Fibroblast of mammary gland (primary cell): ENCODE measurements at regions not wholly inside any gene's neighbourhood (a gene's known extent, or its start where the extent isn't known, plus 50 kb on each side); places are given as distances from the start of the nearest gene placed in this dataset.

Experiments
- DNase-seq: peaks from one replicate; pipeline ENCODE4 v3.0.0-alpha.2; 2010; ENCODE audit warnings: low read depth
- H3K4me3 ChIP-seq: 2 replicates; pipeline ENCODE4 v1.5.1; 2011; ENCODE audit warnings: low read depth, mild to moderate bottlenecking, low read length, moderate library complexity; ENCODE audit not compliant: control insufficient read depth
- TF ChIP-seq, protein P1 (sequence below): conservative IDR thresholded peaks from 2 replicates; pipeline ENCODE4 v1.5.1; 2011; ENCODE audit warnings: low read depth, low read length, inconsistent platforms; ENCODE audit not compliant: control insufficient read depth, insufficient read depth

DNA sequence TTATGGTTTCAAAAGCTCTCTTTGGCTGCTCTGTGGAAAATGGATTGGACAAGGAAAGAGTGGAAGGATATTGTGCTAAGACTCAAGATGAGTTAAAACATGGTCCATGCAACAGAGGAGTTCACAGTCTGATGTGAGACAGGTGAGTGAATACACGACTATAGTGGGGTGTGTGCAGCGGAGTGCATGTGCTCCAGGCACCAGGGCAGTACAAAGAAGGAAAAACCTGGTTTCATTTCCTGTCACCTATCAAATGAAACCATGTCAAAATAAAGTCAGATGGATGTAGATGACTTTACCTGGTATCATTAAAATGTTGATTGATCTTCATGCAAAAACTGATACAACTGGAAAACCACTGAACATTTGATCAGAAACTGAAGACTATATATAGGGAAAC is 241.0 kb upstream of the RASGEF1B start:
- no peak overlapping the region for H3K4me3 ChIP-seq
- no peak for DNase-seq
- TF ChIP-seq, protein P1, sequence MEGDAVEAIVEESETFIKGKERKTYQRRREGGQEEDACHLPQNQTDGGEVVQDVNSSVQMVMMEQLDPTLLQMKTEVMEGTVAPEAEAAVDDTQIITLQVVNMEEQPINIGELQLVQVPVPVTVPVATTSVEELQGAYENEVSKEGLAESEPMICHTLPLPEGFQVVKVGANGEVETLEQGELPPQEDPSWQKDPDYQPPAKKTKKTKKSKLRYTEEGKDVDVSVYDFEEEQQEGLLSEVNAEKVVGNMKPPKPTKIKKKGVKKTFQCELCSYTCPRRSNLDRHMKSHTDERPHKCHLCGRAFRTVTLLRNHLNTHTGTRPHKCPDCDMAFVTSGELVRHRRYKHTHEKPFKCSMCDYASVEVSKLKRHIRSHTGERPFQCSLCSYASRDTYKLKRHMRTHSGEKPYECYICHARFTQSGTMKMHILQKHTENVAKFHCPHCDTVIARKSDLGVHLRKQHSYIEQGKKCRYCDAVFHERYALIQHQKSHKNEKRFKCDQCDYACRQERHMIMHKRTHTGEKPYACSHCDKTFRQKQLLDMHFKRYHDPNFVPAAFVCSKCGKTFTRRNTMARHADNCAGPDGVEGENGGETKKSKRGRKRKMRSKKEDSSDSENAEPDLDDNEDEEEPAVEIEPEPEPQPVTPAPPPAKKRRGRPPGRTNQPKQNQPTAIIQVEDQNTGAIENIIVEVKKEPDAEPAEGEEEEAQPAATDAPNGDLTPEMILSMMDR: no peak

DNA sequence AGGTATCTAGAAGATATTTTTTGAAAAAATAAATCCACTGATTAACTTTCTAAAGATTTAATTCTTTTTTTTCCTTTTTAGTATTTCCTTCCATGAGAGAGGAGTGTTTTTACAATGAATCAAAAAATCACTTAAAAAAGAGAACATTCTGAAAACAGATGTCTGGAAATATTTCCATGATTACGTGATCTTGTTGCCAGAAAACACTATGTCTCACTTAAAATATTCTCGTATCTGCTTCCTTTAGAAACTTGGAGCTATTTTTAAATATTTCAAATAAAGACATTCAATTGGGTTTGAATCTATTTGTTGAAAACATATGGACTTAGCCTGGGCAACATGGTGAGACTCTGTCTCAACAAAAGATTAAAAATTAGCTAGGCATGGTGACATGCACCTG is 232.8 kb upstream of the RASGEF1B start:
- H3K4me3 ChIP-seq: no peak overlapping the region
- DNase-seq: no peak
- TF ChIP-seq, protein P1: no peak

DNA sequence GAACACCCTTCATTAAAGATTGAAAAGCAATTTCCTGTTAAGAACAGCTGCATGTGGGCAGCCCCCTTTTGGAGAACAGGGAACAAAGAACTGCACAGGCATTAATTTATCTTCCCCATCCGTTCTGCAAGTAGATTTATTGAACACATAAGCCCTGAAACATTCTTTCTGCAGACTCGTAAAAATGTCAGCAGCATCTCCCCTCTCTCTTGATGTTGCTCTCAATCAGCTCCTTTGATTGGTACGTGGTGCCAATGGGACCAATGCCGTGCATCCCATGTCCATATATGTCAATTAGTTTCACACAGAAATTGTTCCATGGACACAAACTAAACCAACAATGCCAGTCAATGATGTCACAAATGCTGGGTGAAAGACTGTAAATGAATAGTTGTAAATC is 228.5 kb upstream of the RASGEF1B start:
- TF ChIP-seq, protein P1: no peak
- no peak for DNase-seq
- H3K4me3 ChIP-seq: no peak overlapping the region

DNA sequence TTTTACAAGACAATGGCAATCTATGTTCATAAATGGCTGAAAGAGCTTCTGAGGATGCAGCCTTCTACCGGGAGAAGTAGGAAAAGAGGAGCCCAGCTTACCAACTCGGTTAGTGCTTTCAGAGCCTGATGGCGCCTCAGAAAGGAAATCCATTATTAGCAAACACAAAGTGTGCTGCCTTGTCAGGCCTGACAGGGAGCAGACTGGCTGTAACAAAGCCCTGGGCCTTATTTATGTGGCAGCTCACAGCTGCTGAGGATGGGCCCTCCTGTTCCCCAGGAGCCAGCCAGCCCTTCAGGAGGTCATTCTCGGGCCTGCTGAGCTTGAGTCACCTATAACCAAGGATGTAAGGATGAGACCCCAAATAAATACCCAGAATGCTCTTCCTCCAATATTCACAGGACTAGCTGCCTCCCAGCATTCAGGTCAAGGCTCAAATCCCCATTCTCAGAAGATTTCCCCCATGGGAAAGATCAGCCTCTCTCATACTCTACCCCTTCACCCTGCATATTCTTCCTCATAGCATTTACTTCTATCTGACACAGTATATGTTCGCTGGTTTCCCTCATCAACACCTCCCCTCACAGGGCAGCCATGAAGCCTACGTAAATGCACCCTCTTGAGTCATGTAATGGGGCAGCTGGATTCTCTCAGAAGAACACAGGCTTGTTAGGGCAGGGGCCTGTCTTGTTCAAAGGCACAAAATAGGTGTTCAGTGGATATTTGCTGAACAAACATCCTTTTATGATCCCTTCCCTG is 227.0 kb upstream of the RASGEF1B start:
- no peak for DNase-seq
- TF ChIP-seq, protein P1: no peak
- no peak overlapping the region for H3K4me3 ChIP-seq

DNA sequence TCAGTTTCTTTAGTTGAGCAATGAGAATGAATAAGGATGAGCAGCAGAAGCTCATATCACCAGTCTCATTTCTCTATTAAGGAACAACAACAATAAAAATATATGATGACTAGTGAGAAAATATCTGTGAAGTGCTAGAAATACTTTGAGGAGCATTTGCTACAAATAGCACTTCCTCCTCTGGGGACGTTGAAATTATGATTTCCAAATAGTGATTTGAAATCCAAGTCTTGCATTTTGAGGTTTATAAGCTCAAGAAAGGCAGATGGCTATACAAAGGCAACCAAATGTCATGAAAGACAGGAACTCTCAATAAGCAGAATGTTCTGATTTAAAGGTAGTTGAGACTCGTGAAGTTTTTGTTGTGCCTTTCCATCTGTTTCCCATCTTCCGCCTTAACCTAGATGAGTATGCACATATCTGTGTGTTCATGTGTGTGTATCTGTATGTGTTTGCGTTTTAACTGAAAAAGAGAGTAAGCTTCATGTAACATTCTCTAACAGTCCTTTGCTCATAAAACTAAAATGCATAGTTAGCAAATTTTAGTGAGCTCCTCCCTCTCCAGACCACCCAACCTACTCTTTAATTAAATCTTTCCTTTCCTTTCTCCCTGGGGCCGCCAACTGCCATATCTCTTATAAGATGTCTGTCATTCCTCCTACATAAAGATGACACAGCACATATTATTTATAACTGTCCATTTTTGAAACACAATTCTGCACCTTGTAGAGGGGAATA is 222.6 kb upstream of the RASGEF1B start:
- no peak for DNase-seq
- TF ChIP-seq, protein P1: no peak
- no peak overlapping the region for H3K4me3 ChIP-seq

DNA sequence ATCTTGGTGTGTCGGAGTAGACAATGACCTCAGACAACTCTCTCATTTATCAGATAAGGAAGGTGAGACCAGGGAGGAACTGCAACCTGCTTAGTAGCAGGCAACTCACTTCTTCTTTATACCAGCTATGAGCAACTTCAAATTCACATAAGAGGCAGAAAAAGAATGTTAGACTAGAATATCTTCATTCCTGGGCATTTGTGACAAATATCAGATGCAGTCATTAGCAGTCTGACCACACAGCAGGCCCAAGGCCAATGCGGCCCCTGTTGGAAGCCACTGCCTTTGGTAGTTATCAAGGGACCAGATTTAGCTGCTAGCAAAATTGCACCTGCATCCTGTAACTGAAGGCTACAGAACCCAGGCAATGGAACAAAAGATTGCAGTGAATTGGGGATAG is 219.2 kb upstream of the RASGEF1B start:
- no peak for DNase-seq
- TF ChIP-seq, protein P1: no peak
- no peak overlapping the region for H3K4me3 ChIP-seq

DNA sequence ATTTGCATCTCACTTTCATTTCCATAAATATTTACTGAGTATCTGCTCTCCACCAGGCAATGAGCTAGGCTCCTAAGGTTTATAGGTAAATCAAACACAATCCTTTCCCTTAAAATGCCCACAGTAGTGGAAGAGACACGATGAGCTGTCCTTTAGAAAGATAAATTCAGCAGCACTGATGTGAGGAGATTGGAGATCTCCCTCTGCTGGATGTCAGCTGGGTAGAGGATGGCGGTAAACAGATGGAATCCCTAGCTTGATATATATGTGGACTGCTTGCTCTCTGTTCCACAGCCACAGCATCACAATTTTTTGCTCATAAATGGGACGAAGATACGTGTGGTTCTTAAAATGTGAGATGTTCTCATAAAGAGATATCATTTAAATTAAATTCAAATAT is 216.4 kb upstream of the RASGEF1B start:
- peak; percentile 11 for DNase-seq
- TF ChIP-seq, protein P1: peak; percentile 15
- no peak overlapping the region for H3K4me3 ChIP-seq
